ENCODE measurements at regions not wholly inside any gene's neighbourhood (a gene's known extent, or its start where the extent isn't known, plus 50 kb on each side); places are given as distances from the start of the nearest gene placed in this dataset.

DNA sequence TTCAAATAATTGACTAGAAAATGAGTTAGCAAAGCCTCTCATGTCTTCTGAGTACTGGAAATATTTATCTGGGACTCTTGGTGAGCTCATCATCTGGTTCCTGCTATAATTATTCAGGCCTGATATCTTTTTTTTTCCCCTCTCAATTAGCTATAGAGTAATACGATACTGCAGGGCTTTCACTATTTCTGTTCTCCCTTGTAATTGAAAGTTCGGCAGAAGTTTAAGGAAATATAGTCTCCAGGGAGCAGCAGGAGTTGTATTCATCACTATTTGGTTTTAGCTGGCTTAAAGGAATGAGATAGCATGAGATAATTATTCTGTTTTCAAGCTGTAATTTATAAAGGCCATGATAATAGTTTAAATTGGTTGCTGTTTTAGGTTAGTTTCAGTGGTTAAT, 378.6 kb upstream of the EPHA5 start:
- Histone ChIP-seq H3K79me2 (ENCODE audit: insufficient read depth) (no peaks in the 10 kb centered on the region), H3K9ac (no peak overlapping the region), H2AFZ (no peak overlapping the region), H3K4me3 (no peak overlapping the region), H3K4me2 (ENCODE audit: unreplicated experiment) (no peak overlapping the region), H3K36me3 (ENCODE audit: low read depth) (no peaks in the 10 kb centered on the region), H3K9me3 (ENCODE audit: low read depth) (no peaks in the 10 kb centered on the region), H3K27ac (no peak overlapping the region), H3K27me3 (replicated peaks; ENCODE audit: insufficient read depth) (no peaks in the 10 kb centered on the region), H3K4me1 (ENCODE audit: insufficient read depth) (no peaks in the 10 kb centered on the region), H3K9me2 (ENCODE audit: insufficient read depth) (no peaks in the 10 kb centered on the region; the same call in 1 of the 2 replicates), H4K20me1 (ENCODE audit: insufficient read depth) (no peaks in the 10 kb centered on the region), H3F3A (ENCODE audit: insufficient read depth) (no peaks in the 10 kb centered on the region)
- no peak for DNase-seq
- in situ Hi-C loops (cut with MboI), result no loop called here
- TF ChIP-seq EZH2 (IDR thresholded peaks at IDR 0.05; ENCODE audit: insufficient read depth, poor library complexity, severe bottlenecking), result no peak
- TF ChIP-seq EZH2phosphoT487 (IDR thresholded peaks at IDR 0.05; ENCODE audit: insufficient read depth, low read depth), result no peak
- WGBS, 2 experiments (ENCODE audit: low coverage in 1 of 2, low lambda C conversion rate in 2 of 2, missing lambda C conversion rate in 2 of 2), result 0 to 3% methylated on average over 2 of the region's 2 CpGs

DNA sequence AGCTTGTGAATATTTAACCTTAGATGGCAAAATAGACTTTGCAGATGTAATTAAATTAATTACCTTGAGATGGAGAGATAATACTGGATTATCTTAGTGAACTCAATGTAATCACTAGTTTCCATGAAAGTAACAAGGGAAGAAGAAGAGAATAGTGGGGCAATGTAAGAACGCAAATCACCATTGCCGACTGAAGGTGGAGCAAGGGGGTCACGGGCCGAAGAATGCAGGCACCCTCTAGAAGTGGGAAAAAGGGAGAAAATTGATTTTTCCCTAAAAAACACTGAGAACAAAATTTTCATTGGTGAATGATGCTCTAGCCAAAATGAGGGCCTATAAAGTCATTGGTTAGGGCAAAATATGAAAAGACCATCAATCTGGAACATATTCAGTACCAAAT, 375.6 kb upstream of the EPHA5 start:
- no peaks in the 10 kb centered on the region for H3K36me3 ChIP-seq (ENCODE audit: low read depth)
- H3K27ac ChIP-seq, result no peak overlapping the region
- H2AFZ ChIP-seq, result no peak overlapping the region
- H3K4me2 ChIP-seq (ENCODE audit: unreplicated experiment), result no peak overlapping the region
- 48 to 52% methylated on average over 4 of the region's 4 CpGs for WGBS, 2 experiments (ENCODE audit: low coverage in 1 of 2, low lambda C conversion rate in 2 of 2, missing lambda C conversion rate in 2 of 2)
- no peak overlapping the region for H3K9ac ChIP-seq
- H3F3A ChIP-seq (ENCODE audit: insufficient read depth), result no peaks in the 10 kb centered on the region
- no peak for DNase-seq
- no peaks in the 10 kb centered on the region for H3K9me2 ChIP-seq (ENCODE audit: insufficient read depth)
- TF ChIP-seq EZH2 (IDR thresholded peaks at IDR 0.05; ENCODE audit: insufficient read depth, poor library complexity, severe bottlenecking), result no peak
- TF ChIP-seq EZH2phosphoT487 (IDR thresholded peaks at IDR 0.05; ENCODE audit: insufficient read depth, low read depth), result no peak
- H3K4me1 ChIP-seq (ENCODE audit: insufficient read depth), result no peaks in the 10 kb centered on the region
- no peaks in the 10 kb centered on the region for H3K9me3 ChIP-seq (ENCODE audit: low read depth)
- no peaks in the 10 kb centered on the region for H3K79me2 ChIP-seq (ENCODE audit: insufficient read depth)
- H3K4me3 ChIP-seq, result no peak overlapping the region
- no peaks in the 10 kb centered on the region for H3K27me3 ChIP-seq (replicated peaks; ENCODE audit: insufficient read depth)
- in situ Hi-C loops (cut with MboI), result no loop called here
- H4K20me1 ChIP-seq (ENCODE audit: insufficient read depth), result no peaks in the 10 kb centered on the region

DNA sequence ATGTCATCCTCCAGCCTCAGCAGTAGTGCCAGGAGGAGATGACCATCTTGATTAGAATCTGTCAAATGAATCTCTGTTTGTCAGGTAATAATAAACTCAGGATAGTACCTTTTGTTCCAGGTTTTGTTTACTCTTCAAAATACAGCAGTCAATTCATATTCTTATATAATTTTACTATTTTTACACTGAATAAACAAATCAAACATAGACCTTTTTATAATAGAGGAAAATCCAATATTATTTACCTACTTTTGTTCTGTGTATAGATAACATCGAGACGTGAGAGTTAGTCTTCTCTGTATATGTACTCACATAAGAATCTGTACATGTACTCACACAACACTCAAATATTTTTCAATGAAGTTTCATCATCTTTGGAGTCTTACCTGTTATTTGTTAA, 365.4 kb upstream of the EPHA5 start:
- Histone ChIP-seq H2AFZ (no peak overlapping the region), H3K4me2 (ENCODE audit: unreplicated experiment) (no peak overlapping the region), H3K9ac (no peak overlapping the region), H3K27me3 (replicated peaks; ENCODE audit: insufficient read depth) (no peaks in the 10 kb centered on the region), H3K9me2 (ENCODE audit: insufficient read depth) (no peaks in the 10 kb centered on the region), H3K4me1 (ENCODE audit: insufficient read depth) (no peaks in the 10 kb centered on the region), H3K27ac (no peak overlapping the region), H3F3A (ENCODE audit: insufficient read depth) (no peaks in the 10 kb centered on the region), H3K36me3 (ENCODE audit: low read depth) (no peaks in the 10 kb centered on the region), H3K79me2 (ENCODE audit: insufficient read depth) (no peaks in the 10 kb centered on the region), H3K9me3 (ENCODE audit: low read depth) (no peaks in the 10 kb centered on the region), H4K20me1 (ENCODE audit: insufficient read depth) (no peaks in the 10 kb centered on the region), H3K4me3 (no peak overlapping the region)
- DNase-seq, result no peak
- TF ChIP-seq EZH2 (IDR thresholded peaks at IDR 0.05; ENCODE audit: insufficient read depth, poor library complexity, severe bottlenecking) (no peak), EZH2phosphoT487 (IDR thresholded peaks at IDR 0.05; ENCODE audit: insufficient read depth, low read depth) (no peak)
- 27 to 30% methylated on average over 2 of the region's 2 CpGs for WGBS, 2 experiments (ENCODE audit: low coverage in 1 of 2, low lambda C conversion rate in 2 of 2, missing lambda C conversion rate in 2 of 2)
- in situ Hi-C loops (cut with MboI), result no loop called here

DNA sequence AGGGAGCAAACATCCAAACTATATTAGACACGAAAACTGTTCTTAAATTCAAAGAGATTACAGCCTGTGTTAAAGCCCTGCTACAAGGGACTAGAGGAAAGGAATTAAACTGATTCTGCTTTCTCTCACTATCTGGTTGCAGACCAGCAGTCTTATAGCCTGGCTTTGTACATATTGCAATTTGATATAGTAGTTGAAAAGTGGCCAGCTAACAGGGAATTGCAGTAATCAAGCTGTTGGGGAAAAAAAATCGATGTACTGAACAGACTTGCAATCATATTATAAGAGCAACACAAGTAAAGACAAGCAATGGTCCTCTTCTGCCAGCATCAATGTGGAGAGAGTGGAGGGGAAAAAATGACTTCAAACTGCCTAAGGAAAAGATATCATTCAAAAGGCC, 364.4 kb upstream of the EPHA5 start:
- H3K9me2 ChIP-seq (ENCODE audit: insufficient read depth), result no peaks in the 10 kb centered on the region
- DNase-seq, result no peak
- H3K79me2 ChIP-seq (ENCODE audit: insufficient read depth), result no peaks in the 10 kb centered on the region
- H3K4me1 ChIP-seq (ENCODE audit: insufficient read depth), result no peaks in the 10 kb centered on the region
- no peak for TF ChIP-seq EZH2phosphoT487 (IDR thresholded peaks at IDR 0.05; ENCODE audit: insufficient read depth, low read depth)
- no peak for TF ChIP-seq EZH2 (IDR thresholded peaks at IDR 0.05; ENCODE audit: insufficient read depth, poor library complexity, severe bottlenecking)
- no peak overlapping the region for H2AFZ ChIP-seq
- H3K9me3 ChIP-seq (ENCODE audit: low read depth), result no peaks in the 10 kb centered on the region
- 3% methylated on average over 2 of the region's 2 CpGs for WGBS, 2 experiments (ENCODE audit: low coverage in 1 of 2, low lambda C conversion rate in 2 of 2, missing lambda C conversion rate in 2 of 2)
- no peaks in the 10 kb centered on the region for H3F3A ChIP-seq (ENCODE audit: insufficient read depth)
- H3K4me3 ChIP-seq, result no peak overlapping the region
- in situ Hi-C loops (cut with MboI), result no loop called here
- no peaks in the 10 kb centered on the region for H3K36me3 ChIP-seq (ENCODE audit: low read depth)
- H3K9ac ChIP-seq, result no peak overlapping the region
- H4K20me1 ChIP-seq (ENCODE audit: insufficient read depth), result no peaks in the 10 kb centered on the region
- no peak overlapping the region for H3K27ac ChIP-seq
- no peak overlapping the region for H3K4me2 ChIP-seq (ENCODE audit: unreplicated experiment)
- no peaks in the 10 kb centered on the region for H3K27me3 ChIP-seq (replicated peaks; ENCODE audit: insufficient read depth)

DNA sequence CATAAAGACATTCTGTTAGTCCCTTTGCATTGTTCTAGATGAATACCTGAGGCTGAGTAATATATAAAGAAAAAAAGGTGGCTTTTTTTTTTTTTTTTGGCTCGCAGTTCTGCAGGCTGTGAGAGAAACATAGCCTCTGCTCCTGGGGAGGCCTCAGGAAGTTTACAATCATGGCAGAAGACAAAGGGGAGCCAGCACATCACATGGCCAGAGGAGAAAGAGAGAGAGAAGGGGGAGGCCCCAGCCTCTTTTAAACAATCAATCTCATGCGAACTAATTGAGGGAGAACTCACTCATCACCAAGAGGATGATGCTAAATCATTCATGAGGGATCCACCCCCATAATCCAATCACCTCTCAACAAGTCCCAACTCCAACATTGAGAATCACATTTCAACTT, 364.0 kb upstream of the EPHA5 start:
- Histone ChIP-seq H3K9ac (no peak overlapping the region), H3K9me2 (ENCODE audit: insufficient read depth) (no peaks in the 10 kb centered on the region), H3K4me3 (no peak overlapping the region), H3F3A (ENCODE audit: insufficient read depth) (no peaks in the 10 kb centered on the region), H3K79me2 (ENCODE audit: insufficient read depth) (no peaks in the 10 kb centered on the region), H3K36me3 (ENCODE audit: low read depth) (no peaks in the 10 kb centered on the region), H3K9me3 (ENCODE audit: low read depth) (no peaks in the 10 kb centered on the region), H3K4me1 (ENCODE audit: insufficient read depth) (no peaks in the 10 kb centered on the region), H3K27me3 (replicated peaks; ENCODE audit: insufficient read depth) (no peaks in the 10 kb centered on the region), H4K20me1 (ENCODE audit: insufficient read depth) (no peaks in the 10 kb centered on the region), H3K4me2 (ENCODE audit: unreplicated experiment) (no peak overlapping the region), H3K27ac (no peak overlapping the region), H2AFZ (no peak overlapping the region)
- no peak for TF ChIP-seq EZH2 (IDR thresholded peaks at IDR 0.05; ENCODE audit: insufficient read depth, poor library complexity, severe bottlenecking)
- TF ChIP-seq EZH2phosphoT487 (IDR thresholded peaks at IDR 0.05; ENCODE audit: insufficient read depth, low read depth), result no peak
- DNase-seq, result no peak
- 0 to 5% methylated on average over 2 of the region's 2 CpGs for WGBS, 2 experiments (ENCODE audit: low coverage in 1 of 2, low lambda C conversion rate in 2 of 2, missing lambda C conversion rate in 2 of 2)
- in situ Hi-C loops (cut with MboI), result no loop called here

Data from GM23248 (cell line).